A673 (cell line): ENCODE measurements at regions not wholly inside any gene's neighbourhood (a gene's known extent, or its start where the extent isn't known, plus 50 kb on each side); places are given as distances from the start of the nearest gene placed in this dataset.
A peak's percentile ranks its signal among the peaks of the same experiment; 100 is the strongest.

Experiments used
- BruUV-seq: library from RNA; stranded (reverse); fragments of 400-500 nt; replicated peaks from 2 replicates; lab custom pipeline; 2021; lab: Mats Ljungman, UMichigan
- CTCF ChIA-PET: fragments of 300-600 bp; sonication (Branson Sonifier 250); formaldehyde crosslinking; loops from one replicate; lab custom pipeline; 2022; ENCODE audit warnings: antibody characterized with exemption; lab: Charles Lee
- POLR2A ChIA-PET: fragments of 300-600 bp; sonication (Branson Sonifier 250); formaldehyde crosslinking; loops from one replicate; lab custom pipeline; 2022; ENCODE audit warnings: antibody characterized with exemption; ENCODE audit not compliant: low non-redundant PET; lab: Charles Lee
- DNase-seq: peaks from one replicate; pipeline ENCODE4 v3.0.0-alpha.2; 2015; ENCODE audit warnings: low spot score
- H3K27ac ChIP-seq: fragments of 200-600 bp; sonication (generic); 2 replicates; pipeline ENCODE4 v1.5.1; 2016; ENCODE audit warnings: mixed run types, low read depth, mild to moderate bottlenecking, mixed read lengths, antibody characterized with exemption, low read length; ENCODE audit not compliant: poor library complexity, severe bottlenecking
- H3K27me3 ChIP-seq: fragments of 200-600 bp; sonication (generic); replicated peaks from 2 replicates; pipeline ENCODE4 v1.6.1; 2017; ENCODE audit warnings: mixed run types, low read depth, mild to moderate bottlenecking, mixed read lengths, antibody characterized with exemption, low read length; ENCODE audit not compliant: insufficient read depth, poor library complexity
- H3K36me3 ChIP-seq: fragments of 200-600 bp; sonication (generic); 2 replicates; pipeline ENCODE4 v1.6.1; 2016; ENCODE audit warnings: mixed run types, mild to moderate bottlenecking, mixed read lengths, antibody characterized with exemption, low read length; ENCODE audit not compliant: insufficient read depth, poor library complexity, severe bottlenecking
- H3K4me1 ChIP-seq: fragments of 200-600 bp; sonication (generic); 2 replicates; pipeline ENCODE4 v1.6.1; 2017; ENCODE audit warnings: mixed run types, mild to moderate bottlenecking, mixed read lengths, antibody characterized with exemption, low read length; ENCODE audit not compliant: insufficient read depth, poor library complexity, severe bottlenecking
- H3K4me3 ChIP-seq: fragments of 200-600 bp; sonication (generic); 2 replicates; pipeline ENCODE4 v1.5.1; 2016; ENCODE audit warnings: low read depth, mixed run types, mild to moderate bottlenecking, mixed read lengths, low read length; ENCODE audit not compliant: poor library complexity, severe bottlenecking
- H3K9me3 ChIP-seq: fragments of 200-600 bp; sonication (generic); 2 replicates; pipeline ENCODE4 v1.6.1; 2016; ENCODE audit warnings: mixed run types, low read depth, mild to moderate bottlenecking, mixed read lengths, antibody characterized with exemption, low read length; ENCODE audit not compliant: poor library complexity, severe bottlenecking
- CTCF ChIP-seq: fragments of 300-800, 200-600 bp; sonication (generic); conservative IDR thresholded peaks from 2 replicates; pipeline ENCODE4 v1.5.1; 2017; ENCODE audit warnings: low read depth, mild to moderate bottlenecking, antibody characterized with exemption, low read length, moderate library complexity, mixed read lengths
- EZH2 ChIP-seq: fragments of 200-600 bp; sonication (generic); IDR thresholded peaks from 2 replicates; pipeline ENCODE4 v1.6.1; 2017; ENCODE audit warnings: borderline replicate concordance, low read depth, mild to moderate bottlenecking, mixed read lengths, antibody characterized with exemption, low read length; ENCODE audit not compliant: poor library complexity, severe bottlenecking
- intact Hi-C: fragments of 100-400 bp; cut with micrococcal nuclease; formaldehyde crosslinking; loops from one replicate; pipeline ENCODE4 v1.10.0; 2022; ENCODE audit not compliant: unreplicated experiment

DNA sequence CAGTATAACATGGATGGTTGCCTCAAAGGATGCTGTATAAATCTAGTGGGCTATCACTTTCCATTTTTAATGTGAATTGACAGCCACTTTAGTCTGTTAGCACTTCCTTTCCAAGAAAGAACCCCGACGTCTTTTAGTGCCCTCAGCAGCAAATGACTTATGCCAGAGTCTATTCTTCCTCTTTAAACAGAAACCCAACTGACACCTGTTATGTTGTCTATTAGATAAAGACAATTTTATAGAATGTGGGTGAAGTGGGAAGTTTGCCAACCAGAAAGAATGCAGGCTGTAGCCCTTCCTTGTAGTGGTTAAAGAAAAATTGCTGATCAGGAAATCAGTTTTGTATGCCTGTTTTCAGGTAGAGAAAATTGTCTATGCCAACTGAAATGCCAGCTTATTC is 344.9 kb downstream of the ZNF326 start:
- H3K27me3 ChIP-seq: no peaks in the 10 kb centered on the region
- H3K9me3 ChIP-seq: no peaks in the 10 kb centered on the region
- intact Hi-C loops: no loop called here
- ChIA-PET POLR2A (no interaction called here), CTCF (no interaction called here)
- H3K4me1 ChIP-seq: peaks cover 24% of the 10 kb centered on the region
- DNase-seq: peak; percentile 40
- no peaks in the 10 kb centered on the region for H3K36me3 ChIP-seq
- peak overlapping the region; percentile 38 for H3K27ac ChIP-seq
- BruUV-seq: no TSS peak
- H3K4me3 ChIP-seq: no peak overlapping the region
- TF ChIP-seq EZH2 (no peak), CTCF (no peak)

- Histone ChIP-seq H3K27me3 (no peaks in the 10 kb centered on the region), H3K36me3 (no peaks in the 10 kb centered on the region), H3K27ac (no peak overlapping the region), H3K4me1 (peaks cover 24% of the 10 kb centered on the region), H3K4me3 (no peak overlapping the region), H3K9me3 (no peaks in the 10 kb centered on the region)
- ChIA-PET POLR2A (no interaction called here), CTCF (no interaction called here)
- intact Hi-C loops: no loop called here
- no TSS peak for BruUV-seq
- TF ChIP-seq EZH2: no peak
- TF ChIP-seq CTCF: no peak
- DNase-seq: no peak
Observed at GRCh38 chr1:90336552-90337324, 341.8 kb downstream of the ZNF326 start.

GRCh38 chr1:90335558-90335957 is 340.6 kb downstream of the ZNF326 start:
- POLR2A ChIA-PET: no interaction called here
- H3K4me1 ChIP-seq: peaks cover 14% of the 10 kb centered on the region
- intact Hi-C loops: no loop called here
- no peak overlapping the region for H3K27ac ChIP-seq
- DNase-seq: no peak
- H3K4me3 ChIP-seq: no peak overlapping the region
- no peaks in the 10 kb centered on the region for H3K9me3 ChIP-seq
- TF ChIP-seq EZH2 (no peak), CTCF (no peak)
- BruUV-seq: no TSS peak
- no peaks in the 10 kb centered on the region for H3K36me3 ChIP-seq
- H3K27me3 ChIP-seq: no peaks in the 10 kb centered on the region
- CTCF ChIA-PET: no interaction called here
